Smooth muscle cell (in vitro differentiated cells): ENCODE measurements at regions not wholly inside any gene's neighbourhood (a gene's known extent, or its start where the extent isn't known, plus 50 kb on each side); places are given as distances from the start of the nearest gene placed in this dataset.

Experiments
- DNase-seq: peaks from one replicate; lab custom pipeline; 2025; ENCODE audit not compliant: unreplicated experiment; lab: John Stamatoyannopoulos, UW
- H2AFZ ChIP-seq: fragments of 200-600 bp; sonication (generic); 2 replicates; pipeline ENCODE4 v1.6.0; 2016; ENCODE audit warnings: antibody characterized with exemption, low read depth, mild to moderate bottlenecking
- H3F3A ChIP-seq: fragments of 200-600 bp; sonication (generic); 2 replicates; pipeline ENCODE4 v1.6.0; 2017; ENCODE audit warnings: antibody characterized with exemption, low read depth
- H3K27ac ChIP-seq: fragments of 200-600 bp; sonication (generic); 2 replicates; pipeline ENCODE4 v1.5.1; 2016; ENCODE audit warnings: low read depth, mild to moderate bottlenecking
- H3K27me3 ChIP-seq: fragments of 200-600 bp; sonication (generic); 2 replicates; pipeline ENCODE4 v1.6.1; 2016; ENCODE audit warnings: low read depth, mild to moderate bottlenecking
- H3K36me3 ChIP-seq: fragments of 200-600 bp; sonication (generic); 2 replicates; pipeline ENCODE4 v1.5.1; 2016; ENCODE audit warnings: low read depth
- H3K4me1 ChIP-seq: fragments of 200-600 bp; sonication (generic); 2 replicates; pipeline ENCODE4 v1.5.1; 2016; ENCODE audit warnings: low read depth
- H3K4me2 ChIP-seq: fragments of 200-600 bp; sonication (generic); 2 replicates; pipeline ENCODE4 v1.6.0; 2016; ENCODE audit warnings: mild to moderate bottlenecking
- H3K4me3 ChIP-seq: fragments of 200-600 bp; sonication (generic); 2 replicates; pipeline ENCODE4 v1.5.1; 2016; ENCODE audit warnings: mild to moderate bottlenecking
- H3K79me2 ChIP-seq: fragments of 200-600 bp; sonication (generic); 2 replicates; pipeline ENCODE4 v1.6.0; 2016; ENCODE audit warnings: low read depth, mild to moderate bottlenecking
- H3K9ac ChIP-seq: fragments of 200-600 bp; sonication (generic); 2 replicates; pipeline ENCODE4 v1.6.0; 2016; ENCODE audit warnings: low read depth
- H3K9me3 ChIP-seq: fragments of 200-600 bp; sonication (generic); replicated peaks from 2 replicates; pipeline ENCODE4 v1.5.1; 2016; ENCODE audit warnings: low read depth
- H4K20me1 ChIP-seq: fragments of 200-600 bp; sonication (generic); 2 replicates; pipeline ENCODE4 v1.6.0; 2016; ENCODE audit warnings: low read depth
- CTCF ChIP-seq: fragments of 200-600 bp; sonication (generic); IDR thresholded peaks from 2 replicates; pipeline ENCODE4 v1.5.1; 2017; ENCODE audit warnings: borderline replicate concordance, mild to moderate bottlenecking, antibody characterized with exemption; ENCODE audit not compliant: insufficient read depth, poor library complexity, severe bottlenecking
- WGBS: methylation state at CpG from one replicate; pipeline ENCODE4 v1.1.7; 2016; ENCODE audit warnings: low lambda C conversion rate; 5-methylcytosine and 5-hydroxymethylcytosine counted together

GRCh38 chr6:140230282-140230681 lies 855.8 kb upstream of the CITED2 start:
- Histone ChIP-seq H3K4me2 (no peak overlapping the region), H3K4me1 (no peaks in the 10 kb centered on the region), H3K79me2 (no peaks in the 10 kb centered on the region), H3K27ac (no peak overlapping the region), H3K4me3 (no peak overlapping the region), H3F3A (no peaks in the 10 kb centered on the region), H4K20me1 (no peaks in the 10 kb centered on the region), H3K36me3 (no peaks in the 10 kb centered on the region), H3K9ac (no peak overlapping the region), H3K27me3 (no peaks in the 10 kb centered on the region), H3K9me3 (no peaks in the 10 kb centered on the region), H2AFZ (no peak overlapping the region)
- WGBS: 57% methylated on average over 2 of the region's 2 CpGs
- no peak for DNase-seq
- no peak for TF ChIP-seq CTCF

- Histone ChIP-seq H2AFZ (no peak overlapping the region), H4K20me1 (no peaks in the 10 kb centered on the region), H3K27ac (no peak overlapping the region), H3K79me2 (no peaks in the 10 kb centered on the region), H3K4me2 (no peak overlapping the region), H3F3A (no peaks in the 10 kb centered on the region), H3K36me3 (no peaks in the 10 kb centered on the region), H3K9me3 (no peaks in the 10 kb centered on the region), H3K9ac (no peak overlapping the region), H3K4me1 (no peaks in the 10 kb centered on the region), H3K27me3 (no peaks in the 10 kb centered on the region), H3K4me3 (no peak overlapping the region)
- whole genome bisulfite sequencing: 94% methylated on average over 1 of the region's 1 CpG
- TF ChIP-seq CTCF: no peak
- no peak for DNase-seq
Measured at GRCh38 chr6:140228491-140228890, 854.0 kb upstream of the CITED2 start.

- no peaks in the 10 kb centered on the region for H3K9me3 ChIP-seq
- H3F3A ChIP-seq: no peaks in the 10 kb centered on the region
- H3K4me1 ChIP-seq: no peaks in the 10 kb centered on the region
- no peak overlapping the region for H3K4me2 ChIP-seq
- H3K4me3 ChIP-seq: no peak overlapping the region
- H3K9ac ChIP-seq: no peak overlapping the region
- peak overlapping the region; percentile 62 for H2AFZ ChIP-seq
- H3K36me3 ChIP-seq: no peaks in the 10 kb centered on the region
- no peaks in the 10 kb centered on the region for H4K20me1 ChIP-seq
- TF ChIP-seq CTCF: no peak
- H3K79me2 ChIP-seq: no peaks in the 10 kb centered on the region
- no peaks in the 10 kb centered on the region for H3K27me3 ChIP-seq
- DNase-seq: no peak
- H3K27ac ChIP-seq: no peak overlapping the region
Measured at GRCh38 chr6:140226637-140227036, 852.2 kb upstream of the CITED2 start.

GRCh38 chr6:140225701-140226436 lies 851.4 kb upstream of the CITED2 start:
- H2AFZ ChIP-seq: peak overlapping the region; percentile 62
- H4K20me1 ChIP-seq: no peaks in the 10 kb centered on the region
- no peaks in the 10 kb centered on the region for H3K79me2 ChIP-seq
- no peak overlapping the region for H3K4me3 ChIP-seq
- TF ChIP-seq CTCF: no peak
- H3F3A ChIP-seq: no peaks in the 10 kb centered on the region
- H3K4me1 ChIP-seq: no peaks in the 10 kb centered on the region
- WGBS: 100% methylated on average over 2 of the region's 2 CpGs
- H3K27ac ChIP-seq: no peak overlapping the region
- H3K27me3 ChIP-seq: no peaks in the 10 kb centered on the region
- H3K36me3 ChIP-seq: no peaks in the 10 kb centered on the region
- H3K4me2 ChIP-seq: no peak overlapping the region
- H3K9me3 ChIP-seq: no peaks in the 10 kb centered on the region
- DNase-seq: no peak
- H3K9ac ChIP-seq: no peak overlapping the region
